HG03045 (cell line): ENCODE measurements at regions not wholly inside any gene's neighbourhood (a gene's known extent, or its start where the extent isn't known, plus 50 kb on each side); places are given as distances from the start of the nearest gene placed in this dataset.
"Not testable (repeated sequence)": the region's sequence is repeated elsewhere in the genome, so short reads cannot be mapped to it uniquely, and the experiment has no call there.

Experiments
- ATAC-seq: cut with Tn5 transposase; IDR thresholded peaks from one replicate; pipeline ENCODE4 v1.9.1; 2021; ENCODE audit warnings: mild to moderate bottlenecking, moderate library complexity; ENCODE audit not compliant: unreplicated experiment

- ATAC-seq, result no peak
Measured at GRCh38 chr1:90357995-90358394, 359.1 kb downstream of the BARHL2 start.

GRCh38 chr1:90356991-90357390 lies 360.1 kb downstream of the BARHL2 start:
- ATAC-seq, result no peak

GRCh38 chr1:90356101-90356500 lies 361.0 kb downstream of the BARHL2 start:
- no peak for ATAC-seq

GRCh38 chr1:90354704-90355103 lies 359.8 kb downstream of the ZNF326 start:
- no peak for ATAC-seq

- ATAC-seq, result no peak
Measured at GRCh38 chr1:90351019-90351418, 356.1 kb downstream of the ZNF326 start.

- no peak for ATAC-seq
Measured at GRCh38 chr1:90349510-90349909, 354.6 kb downstream of the ZNF326 start.

- ATAC-seq, result no peak
Measured at GRCh38 chr1:90348934-90349333, 354.0 kb downstream of the ZNF326 start.

GRCh38 chr1:90348459-90348858 lies 353.5 kb downstream of the ZNF326 start:
- not testable (repeated sequence) for ATAC-seq

- ATAC-seq, result no peak
Measured at GRCh38 chr1:90347366-90347765, 352.5 kb downstream of the ZNF326 start.

GRCh38 chr1:90346757-90347156 lies 351.8 kb downstream of the ZNF326 start:
- no peak for ATAC-seq

- ATAC-seq, result no peak
Measured at GRCh38 chr1:90346349-90346748, 351.4 kb downstream of the ZNF326 start.

- ATAC-seq, result no peak
Measured at GRCh38 chr1:90344963-90345730, 350.2 kb downstream of the ZNF326 start.

- no peak for ATAC-seq
Measured at GRCh38 chr1:90341516-90341915, 346.6 kb downstream of the ZNF326 start.

GRCh38 chr1:90340606-90341005 lies 345.7 kb downstream of the ZNF326 start:
- ATAC-seq, result no peak

- ATAC-seq, result no peak
Measured at GRCh38 chr1:90339811-90340210, 344.9 kb downstream of the ZNF326 start.

- no peak for ATAC-seq
Measured at GRCh38 chr1:90336552-90337324, 341.8 kb downstream of the ZNF326 start.

GRCh38 chr1:90335558-90335957 lies 340.6 kb downstream of the ZNF326 start:
- no peak for ATAC-seq

- ATAC-seq, result no peak
Measured at GRCh38 chr1:90334137-90334536, 339.2 kb downstream of the ZNF326 start.

- no peak for ATAC-seq
Measured at GRCh38 chr1:90325168-90325567, 330.3 kb downstream of the ZNF326 start.

GRCh38 chr1:90322186-90322585 lies 327.3 kb downstream of the ZNF326 start:
- no peak for ATAC-seq

GRCh38 chr1:90319918-90320317 lies 325.0 kb downstream of the ZNF326 start:
- ATAC-seq, result no peak

GRCh38 chr1:90318431-90318830 lies 323.5 kb downstream of the ZNF326 start:
- ATAC-seq, result no peak
